GM18517 (cell line): ENCODE measurements at regions not wholly inside any gene's neighbourhood (a gene's known extent, or its start where the extent isn't known, plus 50 kb on each side); places are given as distances from the start of the nearest gene placed in this dataset.
"Not testable (repeated sequence)": the region's sequence is repeated elsewhere in the genome, so short reads cannot be mapped to it uniquely, and the experiment has no call there.

ENCODE experiments used
- ATAC-seq: cut with Tn5 transposase; IDR thresholded peaks from one replicate; pipeline ENCODE4 v1.9.1; 2021; ENCODE audit warnings: mild to moderate bottlenecking, moderate library complexity; ENCODE audit not compliant: unreplicated experiment

GRCh38 chr5:56733580-56733979 is 81.8 kb upstream of the MAP3K1 start:
- ATAC-seq: no peak

- ATAC-seq: no peak
These were observed 83.2 kb upstream of the MAP3K1 start for GRCh38 chr5:56732121-56732520.

DNA sequence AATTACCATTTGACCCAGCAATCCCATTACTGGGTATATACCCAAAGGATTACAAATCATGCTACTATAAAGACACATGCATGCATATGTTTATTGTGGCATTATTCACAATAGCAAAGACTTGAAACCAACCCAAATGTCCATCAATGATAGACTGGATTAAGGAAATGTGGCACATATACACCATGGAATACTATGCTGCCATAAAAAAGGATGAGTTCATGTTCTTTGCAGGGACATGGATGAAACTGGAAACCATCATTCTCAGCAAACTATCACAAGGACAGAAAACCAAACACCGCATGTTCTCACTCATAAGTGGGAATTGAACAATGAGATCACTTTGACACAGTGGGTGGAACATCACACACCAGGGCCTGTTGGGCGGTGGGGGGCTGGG is 83.9 kb upstream of the MAP3K1 start:
- not testable (repeated sequence) for ATAC-seq

- no peak for ATAC-seq
These were observed 85.9 kb upstream of the MAP3K1 start for GRCh38 chr5:56729488-56729887.

GRCh38 chr5:56725711-56726411 is 89.5 kb upstream of the MAP3K1 start:
- no peak for ATAC-seq

DNA sequence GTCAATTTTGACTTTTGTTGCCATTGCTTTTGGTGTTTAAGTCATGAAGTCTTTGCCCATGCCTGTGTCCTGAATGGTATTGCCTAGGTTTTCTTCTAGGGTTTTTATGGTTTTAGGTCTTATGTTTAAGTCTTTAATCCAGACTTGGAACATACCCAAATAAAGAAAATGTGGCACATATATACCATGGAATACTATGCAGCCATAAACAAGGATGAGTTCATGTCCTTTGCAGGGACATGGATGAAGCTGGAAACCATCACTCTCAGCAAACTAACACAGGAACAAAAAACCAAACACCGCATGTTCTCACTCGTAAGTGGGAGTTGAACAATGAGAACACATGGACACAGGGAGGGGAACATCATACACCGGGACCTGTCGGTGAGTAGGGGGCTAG is 90.5 kb upstream of the MAP3K1 start:
- not testable (repeated sequence) for ATAC-seq

GRCh38 chr5:56722317-56722716 is 93.0 kb upstream of the MAP3K1 start:
- no peak for ATAC-seq

DNA sequence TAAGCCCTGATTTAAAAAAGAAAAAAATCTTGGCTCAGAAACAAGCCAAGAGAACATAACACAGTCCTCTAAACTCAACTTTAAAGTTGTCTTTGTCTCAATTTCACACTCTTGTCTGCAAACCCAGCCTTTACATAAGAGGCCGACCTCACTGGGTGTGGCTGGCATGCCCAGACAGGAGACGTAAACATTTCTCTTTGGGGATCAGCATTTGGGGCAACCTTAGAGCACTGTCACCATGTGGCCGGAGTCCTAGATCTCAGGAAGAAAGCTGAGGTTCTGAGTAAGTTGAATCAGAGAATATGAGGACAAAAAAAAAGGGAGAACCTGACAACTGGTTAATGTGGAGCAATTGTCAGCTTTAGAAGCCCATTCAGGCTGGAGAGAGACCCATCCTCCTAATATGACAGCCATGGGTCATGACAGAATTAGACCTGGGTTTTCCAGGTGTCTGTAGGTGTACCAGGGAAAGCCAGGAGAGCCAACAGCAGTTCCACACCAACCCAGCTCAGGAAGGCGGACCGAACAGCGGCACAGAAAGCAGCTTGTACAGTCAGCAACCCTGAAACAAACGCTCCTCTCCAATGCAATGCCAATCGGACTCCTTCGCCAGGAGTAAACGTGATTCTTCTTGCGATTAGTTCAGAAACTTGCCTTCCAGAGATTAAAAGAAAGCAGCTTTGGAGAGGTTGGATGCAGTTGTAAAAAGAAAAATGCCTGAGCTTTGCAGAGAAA is 97.9 kb upstream of the MAP3K1 start:
- ATAC-seq: no peak

DNA sequence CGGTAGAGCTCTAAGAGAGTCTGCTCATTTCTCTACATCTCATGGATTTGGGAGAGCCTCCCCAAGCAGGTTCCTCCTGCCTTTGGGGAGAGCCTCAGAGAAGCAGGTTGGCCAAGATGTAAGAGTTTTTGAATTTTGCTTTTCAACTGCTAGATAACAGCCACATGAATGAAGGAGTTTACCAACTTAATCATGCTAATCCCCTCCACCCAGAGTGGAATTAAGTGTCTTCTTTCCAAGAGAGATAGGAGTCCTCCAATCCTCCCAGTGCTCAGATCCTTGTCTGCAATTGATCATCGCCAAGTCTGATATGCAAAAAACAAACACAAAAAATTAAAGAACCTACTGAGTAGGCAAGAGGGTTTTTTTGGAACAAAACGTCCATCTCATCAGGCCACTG is 99.4 kb upstream of the MAP3K1 start:
- no peak for ATAC-seq

GRCh38 chr5:56712895-56713591 is 102.3 kb upstream of the MAP3K1 start:
- ATAC-seq: no peak

DNA sequence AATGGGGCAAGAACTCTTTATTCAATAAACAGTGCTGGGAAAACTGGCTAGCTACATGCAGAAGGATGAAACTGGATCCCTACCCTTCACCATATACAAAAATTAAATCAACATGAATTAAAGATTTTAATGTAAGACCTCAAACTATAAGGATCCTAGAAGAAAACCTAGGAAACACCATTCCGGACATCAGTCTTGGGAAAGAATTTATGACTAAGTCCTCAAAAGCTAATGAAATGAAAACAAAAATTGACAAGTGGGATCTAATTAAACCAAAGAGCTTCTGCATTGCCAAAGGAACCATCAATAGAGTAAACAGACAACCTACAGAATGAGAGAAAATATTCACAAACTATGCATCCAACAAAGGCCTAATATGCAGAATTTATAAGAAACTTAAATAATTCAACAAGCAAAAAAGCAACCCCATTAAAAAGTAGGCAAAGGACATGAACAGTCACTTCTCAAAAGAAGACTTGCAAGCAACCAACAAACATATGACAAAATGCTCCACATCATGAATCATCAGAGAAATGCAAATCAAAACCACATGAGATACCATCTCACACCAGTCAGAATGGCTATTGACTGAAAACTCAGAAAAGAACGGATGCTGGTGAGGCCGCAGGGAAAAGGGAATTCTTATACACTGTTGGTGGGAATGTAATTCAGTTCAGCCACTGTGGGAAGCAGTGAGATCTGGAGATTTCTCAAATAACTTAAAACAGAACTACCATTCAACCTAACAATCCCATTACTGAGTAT is 104.3 kb upstream of the MAP3K1 start:
- ATAC-seq: no peak

DNA sequence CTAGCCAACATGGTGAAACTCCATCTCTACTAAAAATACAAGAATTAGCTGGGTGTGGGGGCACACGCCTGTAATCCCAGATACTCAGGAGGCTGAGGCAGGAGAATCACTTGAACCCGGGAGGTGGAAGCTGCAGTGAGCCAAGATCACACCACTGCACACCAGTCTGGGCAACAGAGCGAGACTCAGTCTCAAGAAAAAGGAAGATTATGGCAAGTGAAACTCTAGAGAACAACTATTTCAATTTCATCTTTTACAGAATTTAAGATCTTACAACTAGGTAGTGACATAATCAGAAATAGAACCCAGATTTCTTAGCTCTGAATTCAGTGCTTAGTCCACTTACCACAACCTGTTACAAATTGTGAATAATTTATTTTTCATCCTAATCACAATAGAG is 108.8 kb upstream of the MAP3K1 start:
- ATAC-seq: no peak

GRCh38 chr5:56705217-56705616 is 110.1 kb upstream of the MAP3K1 start:
- ATAC-seq: no peak

- ATAC-seq: no peak
These were observed 111.4 kb upstream of the MAP3K1 start for GRCh38 chr5:56703952-56704351.

DNA sequence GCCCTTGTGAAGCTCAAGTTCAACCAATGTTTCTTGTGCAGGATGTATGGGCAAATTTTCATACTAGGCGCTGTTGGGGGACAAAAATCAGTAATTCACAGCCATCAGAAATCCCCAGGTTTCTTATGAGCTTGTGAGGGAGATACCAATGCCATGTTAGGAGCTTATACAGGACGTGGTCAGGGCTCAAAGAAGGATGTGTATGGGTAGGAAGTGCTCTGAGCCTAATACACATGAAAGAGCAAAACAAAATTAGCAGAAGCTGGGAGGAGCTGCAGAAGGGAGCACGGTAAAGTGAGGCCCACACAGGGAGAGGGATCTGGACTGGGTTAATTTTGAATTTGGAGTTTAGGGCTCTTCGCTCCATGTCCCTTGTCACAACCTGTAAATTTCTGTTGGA is 114.6 kb upstream of the MAP3K1 start:
- no peak for ATAC-seq

DNA sequence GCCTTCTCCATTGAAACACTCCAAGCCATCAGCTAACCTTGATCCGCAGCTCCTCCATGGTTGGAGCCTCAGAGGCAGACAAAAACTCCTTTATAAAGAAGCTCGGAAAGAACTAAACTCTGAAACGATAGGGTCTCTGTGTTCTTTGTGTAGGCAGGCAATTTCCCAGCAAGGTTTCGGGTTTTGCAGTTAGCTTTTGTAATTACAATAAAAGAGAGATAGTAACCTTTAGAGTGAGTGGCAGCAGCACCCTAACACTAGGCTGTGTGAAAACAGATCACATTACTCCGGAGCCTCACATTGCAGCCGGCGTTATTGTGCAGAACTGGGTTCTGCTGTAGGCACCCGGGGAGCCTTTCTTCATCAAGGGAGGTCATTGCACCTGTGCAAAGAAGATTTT is 115.8 kb upstream of the MAP3K1 start:
- ATAC-seq: no peak

DNA sequence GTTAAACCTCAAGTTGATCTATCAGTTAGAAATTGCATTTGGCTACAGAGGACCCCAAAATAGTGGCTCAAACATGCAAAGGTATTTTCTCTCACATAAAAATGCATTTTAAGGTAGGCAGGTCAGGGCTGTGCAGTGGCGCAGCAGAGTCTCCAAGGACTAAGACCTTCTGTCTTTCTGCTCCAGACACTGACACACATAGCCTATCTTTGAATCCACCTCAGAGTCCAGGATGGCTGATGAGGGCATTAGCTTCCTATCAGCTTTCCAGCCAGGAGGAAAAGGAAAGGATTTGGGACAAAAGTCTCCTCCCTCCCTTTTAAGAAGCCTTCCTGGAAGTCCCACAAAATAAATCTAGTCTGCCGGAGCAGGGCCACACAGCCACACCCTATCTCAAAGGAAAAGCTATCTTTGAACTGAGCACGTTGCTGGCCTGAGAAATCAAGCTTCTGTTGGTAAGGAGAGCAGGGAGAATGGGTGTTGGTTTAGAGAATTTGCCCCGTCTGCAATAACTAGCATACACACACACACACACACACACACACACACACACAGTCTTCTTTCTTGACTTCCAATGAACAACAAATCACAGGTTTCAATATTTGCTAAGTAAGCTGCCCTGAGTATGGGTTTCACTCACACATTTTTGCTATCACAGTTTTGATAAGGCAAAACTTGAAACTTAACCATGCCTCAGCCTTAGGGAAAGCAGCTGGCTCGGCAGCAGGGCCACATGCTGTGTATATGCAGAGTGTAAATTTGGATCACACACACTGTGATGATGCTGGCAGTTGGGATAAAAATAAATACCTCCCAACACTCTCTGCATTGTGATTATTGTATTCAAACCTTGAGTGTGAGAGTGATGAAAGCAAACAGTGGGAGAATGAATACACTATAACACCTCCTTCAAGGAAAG is 116.6 kb upstream of the MAP3K1 start:
- no peak for ATAC-seq

- no peak for ATAC-seq
These were observed 118.4 kb upstream of the MAP3K1 start for GRCh38 chr5:56696900-56697299.

DNA sequence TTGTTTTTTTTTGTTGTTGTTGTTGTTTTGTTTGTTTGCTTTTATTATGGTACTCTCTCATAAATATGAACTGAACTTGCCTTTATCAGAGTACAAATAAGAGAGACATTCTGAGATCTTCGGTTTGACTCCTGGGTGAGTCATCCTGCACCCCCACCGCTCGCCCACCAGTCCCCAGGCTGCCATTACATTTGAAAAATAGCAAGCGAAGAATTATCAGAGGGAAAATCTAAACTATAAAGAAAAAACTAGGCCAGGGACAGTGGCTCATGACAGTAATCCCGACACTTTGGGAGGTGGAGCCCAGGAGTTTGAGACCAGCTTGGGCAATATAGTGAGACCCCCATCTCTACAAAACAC is 122.1 kb upstream of the MAP3K1 start:
- ATAC-seq: no peak
